ENCODE measurements at regions not wholly inside any gene's neighbourhood (a gene's known extent, or its start where the extent isn't known, plus 50 kb on each side); places are given as distances from the start of the nearest gene placed in this dataset.

DNA sequence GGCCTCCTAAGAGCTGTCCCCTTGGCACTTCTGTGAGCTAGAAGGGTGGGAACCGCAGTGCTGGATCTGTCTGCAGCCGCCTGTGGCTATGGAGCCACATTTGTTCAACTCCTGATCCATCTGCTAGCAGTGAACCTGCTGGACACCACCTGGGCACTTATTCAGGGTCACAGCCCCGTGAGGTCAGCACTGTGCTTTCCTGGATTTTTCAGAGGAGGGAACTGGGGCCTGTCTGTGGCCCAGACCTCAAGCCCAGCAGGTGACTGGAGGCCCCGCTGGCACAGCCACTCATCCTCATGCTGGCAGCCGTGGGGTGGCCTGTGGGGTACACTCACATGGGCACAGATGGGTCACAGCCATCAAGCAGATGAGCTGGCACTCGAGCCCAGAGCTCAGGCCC lies 155.3 kb downstream of the TFCP2L1 start:
- Histone ChIP-seq H3K27me3 (ENCODE audit: control insufficient read depth, insufficient read depth, low read length) (no peaks in the 10 kb centered on the region), H3K4me3 (ENCODE audit: insufficient read depth, low read depth, low read length) (no peak overlapping the region), H3K36me3 (replicated peaks; ENCODE audit: control insufficient read depth, insufficient read depth, low read length) (no peaks in the 10 kb centered on the region)
- no peak for DNase-seq

DNA sequence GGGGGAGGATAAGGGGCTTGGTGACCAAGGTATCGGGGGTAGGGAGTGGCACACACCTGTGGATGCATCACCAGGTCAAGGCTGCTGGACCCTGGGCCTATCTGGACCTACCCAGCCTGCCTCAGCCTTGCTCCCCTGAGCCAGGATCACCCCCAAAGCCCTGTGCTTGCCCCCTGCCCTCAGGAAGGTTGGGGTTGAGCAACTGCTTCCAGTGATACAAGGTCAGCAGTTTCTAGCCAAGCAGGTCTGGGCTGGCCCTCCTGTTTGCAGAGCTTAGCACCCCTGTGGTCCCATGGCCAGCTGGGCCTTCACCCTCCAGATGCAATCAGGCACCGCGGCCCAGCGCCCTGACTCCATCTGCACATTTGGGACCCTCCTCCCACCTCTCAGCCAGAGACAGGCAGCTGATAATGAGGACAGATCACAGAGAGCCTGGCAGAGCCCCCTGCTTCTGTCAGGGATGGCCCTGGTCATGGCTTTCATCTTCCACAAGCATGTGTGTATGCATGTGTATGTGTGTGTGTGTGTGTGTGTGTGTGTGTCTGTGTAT lies 154.6 kb downstream of the TFCP2L1 start:
- H3K27me3 ChIP-seq (ENCODE audit: control insufficient read depth, insufficient read depth, low read length) = no peaks in the 10 kb centered on the region
- no peaks in the 10 kb centered on the region for H3K36me3 ChIP-seq (replicated peaks; ENCODE audit: control insufficient read depth, insufficient read depth, low read length)
- no peak overlapping the region for H3K4me3 ChIP-seq (ENCODE audit: insufficient read depth, low read depth, low read length)
- DNase-seq = no peak

DNA sequence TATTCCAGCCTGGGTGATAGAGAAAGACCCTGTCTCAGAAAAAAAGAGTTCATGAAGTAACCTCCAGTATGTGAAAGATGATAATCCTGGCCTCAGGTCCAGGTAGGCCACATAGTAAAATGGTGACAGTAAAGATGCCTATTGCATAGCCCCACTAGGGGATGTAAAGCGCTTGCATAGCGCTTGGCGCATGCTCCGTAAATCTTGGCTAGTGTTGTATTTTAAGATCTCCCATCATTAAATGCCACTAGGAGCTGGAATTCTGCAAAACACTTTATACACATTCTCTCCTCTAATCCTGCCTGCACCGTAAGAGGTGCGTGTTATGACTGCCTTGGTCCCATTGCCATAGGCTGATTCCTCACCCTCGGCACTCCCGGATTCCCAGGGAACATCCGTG lies 153.6 kb downstream of the TFCP2L1 start:
- DNase-seq = no peak
- Histone ChIP-seq H3K4me3 (ENCODE audit: insufficient read depth, low read depth, low read length) (no peak overlapping the region), H3K36me3 (replicated peaks; ENCODE audit: control insufficient read depth, insufficient read depth, low read length) (no peaks in the 10 kb centered on the region), H3K27me3 (ENCODE audit: control insufficient read depth, insufficient read depth, low read length) (no peaks in the 10 kb centered on the region)

DNA sequence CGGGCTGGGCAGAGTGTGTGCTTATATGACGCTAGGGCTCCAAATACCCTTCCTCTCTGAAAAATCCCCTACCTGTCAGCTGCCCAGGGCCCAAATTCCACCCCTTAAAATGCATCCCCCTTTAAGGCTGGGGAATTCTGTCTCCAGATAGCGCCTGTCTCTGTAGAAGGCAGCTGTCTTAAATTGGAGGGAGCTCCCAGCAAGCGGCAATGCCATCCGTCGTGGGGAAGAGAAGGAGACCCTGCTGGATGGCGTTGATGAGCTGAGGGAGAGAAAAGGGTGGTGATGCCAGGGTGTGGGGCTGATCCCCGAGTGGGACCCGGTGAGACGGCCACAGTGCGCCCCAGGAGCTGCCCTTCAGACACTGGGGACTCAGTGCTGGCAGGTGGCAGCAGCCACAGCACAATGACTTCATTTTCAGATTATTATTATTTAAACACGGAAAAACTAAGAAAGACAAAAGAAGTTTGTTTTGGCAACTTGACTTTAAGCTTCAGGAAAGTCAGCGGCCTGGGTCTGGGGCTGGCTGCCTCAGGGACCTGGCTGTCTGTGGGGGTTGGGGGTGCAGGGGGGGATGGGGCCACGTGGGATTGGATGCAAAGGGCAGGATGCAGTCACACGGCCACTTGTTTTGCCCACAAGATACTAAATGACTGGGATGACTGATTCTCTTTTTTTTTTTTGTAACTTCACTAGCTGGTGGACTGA lies 152.8 kb downstream of the TFCP2L1 start:
- Histone ChIP-seq H3K4me3 (ENCODE audit: insufficient read depth, low read depth, low read length) (no peak overlapping the region), H3K27me3 (ENCODE audit: control insufficient read depth, insufficient read depth, low read length) (no peaks in the 10 kb centered on the region), H3K36me3 (replicated peaks; ENCODE audit: control insufficient read depth, insufficient read depth, low read length) (no peaks in the 10 kb centered on the region)
- DNase-seq = peak; percentile 68

DNA sequence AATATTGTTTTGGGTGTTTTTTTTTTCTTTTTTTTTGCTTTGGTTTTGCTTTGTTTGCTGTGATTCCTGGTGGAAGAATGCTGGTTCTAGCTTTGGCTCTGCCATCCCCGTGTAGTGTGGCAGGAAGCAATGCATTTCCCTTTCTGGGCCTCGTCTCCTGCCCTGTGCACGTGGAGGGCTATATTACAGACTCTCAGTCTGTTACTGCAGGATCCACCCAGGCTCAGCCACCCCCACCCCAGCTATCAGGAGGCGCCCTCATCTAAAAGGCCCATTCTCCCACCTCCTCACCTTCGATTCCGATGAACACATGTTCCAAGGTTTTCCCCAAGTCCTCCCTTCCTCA lies 152.3 kb downstream of the TFCP2L1 start:
- H3K36me3 ChIP-seq (replicated peaks; ENCODE audit: control insufficient read depth, insufficient read depth, low read length) = no peaks in the 10 kb centered on the region
- no peak for DNase-seq

DNA sequence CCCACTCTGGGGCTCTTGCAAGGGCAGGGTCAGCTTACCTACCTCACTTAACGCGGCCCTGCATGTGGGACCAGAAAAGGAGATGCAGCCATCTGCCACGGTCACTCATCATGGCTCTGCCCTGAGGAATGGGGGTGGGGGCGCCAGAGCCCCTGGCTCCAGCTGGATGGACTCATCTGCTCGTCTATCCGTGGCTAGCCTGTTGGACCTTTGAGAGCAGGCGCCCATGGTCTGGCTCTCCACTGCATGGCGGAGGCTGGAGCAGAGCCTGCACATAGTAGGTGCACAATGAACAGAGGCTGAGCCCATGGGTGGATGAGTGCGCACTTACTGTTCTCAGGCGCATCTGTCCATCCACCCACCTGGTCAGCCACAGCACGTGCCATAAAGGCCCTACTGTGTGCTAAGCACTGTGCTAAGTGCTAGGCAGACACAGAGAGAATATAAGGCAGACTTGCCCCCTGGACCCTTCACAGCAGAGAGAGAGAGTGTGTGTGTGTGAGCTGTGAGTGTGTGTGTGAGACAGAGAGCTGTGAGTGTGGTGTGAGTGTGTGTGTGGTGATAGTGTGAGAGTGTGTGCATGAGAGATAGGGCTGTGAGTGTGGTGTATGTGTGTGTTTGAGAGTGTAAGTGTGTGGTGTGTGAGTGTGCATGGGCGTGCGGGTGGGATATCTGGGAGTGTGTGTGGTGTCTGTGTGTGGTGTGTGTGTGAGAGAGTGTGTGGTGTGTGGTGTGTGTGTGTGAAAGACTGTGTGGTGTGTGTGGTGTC lies 151.3 kb downstream of the TFCP2L1 start:
- no peaks in the 10 kb centered on the region for H3K36me3 ChIP-seq (replicated peaks; ENCODE audit: control insufficient read depth, insufficient read depth, low read length)
- peak; percentile 4 for DNase-seq

More for the DNA sequence above, 152.3 kb downstream of the TFCP2L1 start:
- Histone ChIP-seq H3K27me3 (ENCODE audit: control insufficient read depth, insufficient read depth, low read length) (no peaks in the 10 kb centered on the region), H3K4me3 (ENCODE audit: insufficient read depth, low read depth, low read length) (no peak overlapping the region)

DNA sequence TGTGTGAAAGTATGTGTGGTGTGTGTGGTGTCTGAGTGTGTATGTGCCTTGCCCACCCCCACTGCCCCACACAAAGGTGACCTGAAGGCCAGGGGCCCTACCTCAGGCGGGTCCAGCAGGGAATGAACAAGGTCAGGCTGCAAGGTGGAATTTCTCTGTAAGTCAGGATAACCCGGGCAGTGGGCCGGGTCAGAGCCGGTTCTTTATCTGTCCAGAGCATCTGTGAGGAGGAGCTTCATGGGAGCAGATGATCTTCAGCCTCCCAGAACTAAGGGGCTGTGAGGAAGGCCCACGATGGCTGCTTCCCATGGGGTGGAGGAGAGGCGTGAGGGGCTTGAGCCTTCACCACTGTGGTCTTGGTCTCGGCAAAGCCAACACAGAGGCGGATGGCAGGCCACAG lies 150.3 kb downstream of the TFCP2L1 start:
- H3K27me3 ChIP-seq (ENCODE audit: control insufficient read depth, insufficient read depth, low read length) = no peaks in the 10 kb centered on the region
- H3K4me3 ChIP-seq (ENCODE audit: insufficient read depth, low read depth, low read length) = no peak overlapping the region
- DNase-seq = no peak
- no peaks in the 10 kb centered on the region for H3K36me3 ChIP-seq (replicated peaks; ENCODE audit: control insufficient read depth, insufficient read depth, low read length)

More for the DNA sequence above, 151.3 kb downstream of the TFCP2L1 start:
- no peaks in the 10 kb centered on the region for H3K27me3 ChIP-seq (ENCODE audit: control insufficient read depth, insufficient read depth, low read length)
- H3K4me3 ChIP-seq (ENCODE audit: insufficient read depth, low read depth, low read length) = no peak overlapping the region

DNA sequence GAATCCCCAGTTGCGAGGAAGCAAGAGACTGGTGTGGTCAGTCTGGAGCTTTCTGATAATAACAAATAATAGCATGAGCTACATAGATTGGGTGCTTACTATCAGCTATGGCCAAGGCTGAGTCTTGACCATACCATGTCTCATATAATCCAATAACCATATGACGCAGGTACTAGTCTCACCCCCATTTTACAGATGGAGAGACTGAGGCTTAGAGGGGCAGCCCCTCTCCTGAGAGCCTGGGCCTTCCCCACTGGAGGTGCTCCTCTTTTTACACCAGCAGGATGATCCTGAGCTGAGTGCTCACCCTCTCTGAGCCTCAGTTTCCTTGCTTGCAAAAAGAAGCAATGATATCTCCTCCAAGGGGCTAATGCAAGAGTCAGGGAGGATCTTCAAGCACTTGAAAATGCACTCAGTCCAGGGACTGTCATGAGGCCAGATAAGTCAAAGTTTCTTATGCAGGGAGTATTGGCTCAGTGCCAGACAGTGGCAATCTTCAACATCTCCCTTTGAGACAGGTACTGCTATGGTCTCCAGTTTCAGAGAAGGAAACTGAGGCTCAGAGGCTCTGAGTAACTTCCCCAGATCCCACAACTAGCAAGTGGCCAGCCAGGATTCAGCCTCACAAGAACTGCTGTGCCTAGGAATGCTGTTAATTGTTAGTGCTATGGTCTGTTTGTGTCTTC lies 149.7 kb downstream of the TFCP2L1 start:
- no peak for DNase-seq
- Histone ChIP-seq H3K4me3 (ENCODE audit: insufficient read depth, low read depth, low read length) (no peak overlapping the region), H3K36me3 (replicated peaks; ENCODE audit: control insufficient read depth, insufficient read depth, low read length) (no peaks in the 10 kb centered on the region), H3K27me3 (ENCODE audit: control insufficient read depth, insufficient read depth, low read length) (no peaks in the 10 kb centered on the region)

DNA sequence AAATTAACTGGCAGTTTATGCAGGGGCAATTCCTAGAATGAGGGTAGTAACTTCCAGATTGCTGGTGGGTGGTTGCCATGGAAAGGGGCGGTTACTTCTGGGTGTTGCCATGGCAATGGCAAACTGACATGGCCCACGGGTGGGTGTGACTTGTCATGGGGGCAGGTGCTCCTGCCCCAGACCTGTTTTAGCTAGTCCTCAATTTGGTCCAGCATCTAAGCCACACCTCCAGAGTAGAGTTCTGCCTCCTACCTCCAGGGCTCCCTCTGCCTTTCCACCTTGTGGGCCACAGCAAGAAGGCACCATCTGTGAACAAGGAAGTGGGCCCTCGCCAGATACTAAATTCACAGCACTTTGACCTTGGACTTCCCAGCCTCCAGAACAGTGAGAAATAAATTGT lies 148.7 kb downstream of the TFCP2L1 start:
- Histone ChIP-seq H3K36me3 (replicated peaks; ENCODE audit: control insufficient read depth, insufficient read depth, low read length) (no peaks in the 10 kb centered on the region), H3K27me3 (ENCODE audit: control insufficient read depth, insufficient read depth, low read length) (no peaks in the 10 kb centered on the region), H3K4me3 (ENCODE audit: insufficient read depth, low read depth, low read length) (no peak overlapping the region)
- no peak for DNase-seq

DNA sequence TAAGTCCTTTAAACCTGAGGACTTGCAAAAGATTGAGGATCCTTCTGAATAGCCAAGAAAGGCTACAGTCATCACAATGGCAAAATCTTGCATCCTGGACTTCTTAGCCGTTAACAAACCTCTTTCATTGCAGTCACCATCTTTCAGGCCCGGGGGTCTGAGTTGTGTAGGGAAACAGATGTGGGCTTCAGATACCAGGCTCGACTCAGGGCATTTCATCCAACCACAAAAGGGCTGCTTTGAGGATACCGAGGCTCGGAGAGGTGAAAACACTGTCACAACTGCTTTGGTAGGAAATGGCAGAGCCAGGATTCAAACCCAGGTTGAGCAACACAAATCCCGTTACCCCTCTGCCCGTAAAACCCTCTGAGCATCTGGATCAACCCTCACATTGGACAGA lies 147.4 kb downstream of the TFCP2L1 start:
- Histone ChIP-seq H3K36me3 (replicated peaks; ENCODE audit: control insufficient read depth, insufficient read depth, low read length) (no peaks in the 10 kb centered on the region), H3K27me3 (ENCODE audit: control insufficient read depth, insufficient read depth, low read length) (no peaks in the 10 kb centered on the region), H3K4me3 (ENCODE audit: insufficient read depth, low read depth, low read length) (no peak overlapping the region)
- DNase-seq = no peak

DNA sequence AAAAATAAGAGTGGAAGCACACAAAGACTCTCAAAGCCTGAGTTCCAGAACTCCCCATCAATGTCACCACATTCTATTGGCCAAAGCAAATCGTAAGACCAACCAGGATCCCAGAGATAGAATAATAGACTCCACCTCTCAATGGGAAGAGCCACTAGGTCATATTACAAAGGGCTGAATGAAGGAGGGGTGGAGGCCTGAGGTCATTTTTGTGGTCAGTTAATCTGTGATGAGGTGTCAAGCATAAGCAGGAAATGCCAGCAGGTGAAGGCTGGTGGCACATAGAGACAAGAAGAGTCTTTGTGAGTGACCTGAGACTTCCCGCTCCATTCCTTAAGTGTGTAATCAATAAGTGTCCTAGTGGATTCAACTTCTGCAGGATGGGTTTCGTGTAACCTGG lies 144.3 kb downstream of the TFCP2L1 start:
- no peaks in the 10 kb centered on the region for H3K36me3 ChIP-seq (replicated peaks; ENCODE audit: control insufficient read depth, insufficient read depth, low read length)
- no peak overlapping the region for H3K4me3 ChIP-seq (ENCODE audit: insufficient read depth, low read depth, low read length)
- no peaks in the 10 kb centered on the region for H3K27me3 ChIP-seq (ENCODE audit: control insufficient read depth, insufficient read depth, low read length)
- DNase-seq = no peak

DNA sequence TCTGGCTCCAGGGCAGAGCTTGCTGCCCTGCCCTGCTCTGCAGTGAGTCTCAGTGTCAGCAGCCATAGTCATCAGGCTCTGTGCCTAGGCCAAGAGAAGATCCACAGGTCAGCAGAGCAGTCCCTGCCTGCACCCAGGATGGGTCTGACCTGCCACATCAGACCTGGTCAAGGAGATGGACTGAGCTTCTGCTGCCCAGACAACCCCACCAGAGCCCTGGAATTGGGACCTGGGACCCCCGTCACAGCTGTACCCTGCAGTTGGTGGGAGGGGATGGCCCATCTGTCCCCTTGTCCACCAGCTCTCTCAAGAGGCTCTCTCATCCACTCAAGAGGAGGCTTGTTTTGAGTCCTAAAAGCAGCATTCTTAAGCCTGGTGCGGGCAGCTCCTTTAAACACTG lies 142.6 kb downstream of the TFCP2L1 start:
- Histone ChIP-seq H3K36me3 (replicated peaks; ENCODE audit: control insufficient read depth, insufficient read depth, low read length) (no peaks in the 10 kb centered on the region), H3K27me3 (ENCODE audit: control insufficient read depth, insufficient read depth, low read length) (no peaks in the 10 kb centered on the region), H3K4me3 (ENCODE audit: insufficient read depth, low read depth, low read length) (no peak overlapping the region)
- DNase-seq = no peak

DNA sequence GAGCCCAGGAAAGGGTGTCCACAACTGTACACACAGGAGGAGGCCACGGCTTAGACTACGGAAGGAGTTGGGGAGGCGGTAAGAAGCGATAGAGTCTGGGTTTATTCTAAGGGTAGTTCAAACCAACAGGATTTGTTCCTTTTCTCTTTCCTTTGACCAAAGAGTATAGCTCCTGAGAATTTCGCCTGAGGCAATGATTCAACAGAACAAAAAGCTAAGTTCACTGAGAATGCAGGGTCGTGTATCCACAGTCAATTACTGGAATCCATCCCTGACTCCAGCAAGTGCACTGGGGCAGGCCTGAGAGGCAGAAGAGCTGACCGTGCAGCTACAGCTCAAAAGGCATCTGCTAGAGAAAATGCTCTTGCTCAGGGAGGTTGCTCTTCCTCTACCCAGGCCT lies 140.9 kb downstream of the TFCP2L1 start:
- H3K36me3 ChIP-seq (replicated peaks; ENCODE audit: control insufficient read depth, insufficient read depth, low read length) = no peaks in the 10 kb centered on the region
- no peaks in the 10 kb centered on the region for H3K27me3 ChIP-seq (ENCODE audit: control insufficient read depth, insufficient read depth, low read length)
- no peak overlapping the region for H3K4me3 ChIP-seq (ENCODE audit: insufficient read depth, low read depth, low read length)
- DNase-seq = no peak

DNA sequence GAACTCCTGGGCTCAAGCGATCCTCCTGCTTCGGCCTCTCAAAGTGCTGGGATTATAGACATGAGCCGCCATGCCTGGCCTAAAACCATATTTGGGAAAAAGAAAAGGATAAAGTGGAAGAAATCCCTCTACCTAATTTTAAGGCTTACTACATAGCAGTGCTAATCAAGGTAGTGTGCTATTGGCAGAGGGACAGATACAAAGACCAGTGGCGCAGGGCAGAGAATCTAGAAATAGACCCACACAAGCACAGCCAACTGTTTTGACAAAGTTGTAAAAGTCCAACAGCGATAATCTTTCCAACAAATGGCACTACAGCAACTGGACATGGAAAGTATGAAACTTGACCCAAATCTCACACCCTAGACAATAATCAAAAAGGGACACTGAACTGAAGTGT lies 138.4 kb downstream of the TFCP2L1 start:
- Histone ChIP-seq H3K4me3 (ENCODE audit: insufficient read depth, low read depth, low read length) (no peak overlapping the region), H3K36me3 (replicated peaks; ENCODE audit: control insufficient read depth, insufficient read depth, low read length) (no peaks in the 10 kb centered on the region), H3K27me3 (ENCODE audit: control insufficient read depth, insufficient read depth, low read length) (no peaks in the 10 kb centered on the region)
- DNase-seq = no peak

DNA sequence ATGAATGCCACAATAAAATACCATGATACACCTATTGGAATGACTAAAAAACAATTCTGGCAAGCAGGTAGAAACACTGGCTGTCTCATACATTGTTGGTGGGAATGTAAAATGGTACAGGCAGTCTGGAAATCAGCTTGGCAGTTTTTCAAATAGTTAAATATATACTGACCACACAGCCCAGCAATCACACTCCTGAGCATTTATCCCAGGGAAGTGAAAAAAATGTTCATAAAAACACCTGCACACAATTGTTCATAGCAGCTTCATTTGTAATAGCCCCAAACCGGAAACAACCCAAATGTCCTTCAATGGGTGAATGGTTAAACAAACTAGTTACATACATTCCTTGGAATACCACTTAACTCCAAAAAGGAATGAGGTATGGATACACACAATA lies 137.2 kb downstream of the TFCP2L1 start:
- no peaks in the 10 kb centered on the region for H3K36me3 ChIP-seq (replicated peaks; ENCODE audit: control insufficient read depth, insufficient read depth, low read length)
- no peaks in the 10 kb centered on the region for H3K27me3 ChIP-seq (ENCODE audit: control insufficient read depth, insufficient read depth, low read length)
- DNase-seq = no peak
- no peak overlapping the region for H3K4me3 ChIP-seq (ENCODE audit: insufficient read depth, low read depth, low read length)
